G401 (cell line): ENCODE measurements at regions not wholly inside any gene's neighbourhood (a gene's known extent, or its start where the extent isn't known, plus 50 kb on each side); places are given as distances from the start of the nearest gene placed in this dataset.
A peak's percentile ranks its signal among the peaks of the same experiment; 100 is the strongest.

Source experiments
- DNase-seq: peaks from one replicate; pipeline ENCODE4 v3.0.0-alpha.2; 2015; ENCODE audit warnings: low spot score
- in situ Hi-C: cut with HindIII; loops from 2 replicates; pipeline ENCODE4 v1.10.0; 2016; ENCODE audit warnings: low sequenced_read_pairs, mixed read lengths

GRCh38 chr21:43282358-43283120, 113.7 kb downstream of the CRYAA start:
- in situ Hi-C loops, result no loop called here
- DNase-seq, result no peak

DNA sequence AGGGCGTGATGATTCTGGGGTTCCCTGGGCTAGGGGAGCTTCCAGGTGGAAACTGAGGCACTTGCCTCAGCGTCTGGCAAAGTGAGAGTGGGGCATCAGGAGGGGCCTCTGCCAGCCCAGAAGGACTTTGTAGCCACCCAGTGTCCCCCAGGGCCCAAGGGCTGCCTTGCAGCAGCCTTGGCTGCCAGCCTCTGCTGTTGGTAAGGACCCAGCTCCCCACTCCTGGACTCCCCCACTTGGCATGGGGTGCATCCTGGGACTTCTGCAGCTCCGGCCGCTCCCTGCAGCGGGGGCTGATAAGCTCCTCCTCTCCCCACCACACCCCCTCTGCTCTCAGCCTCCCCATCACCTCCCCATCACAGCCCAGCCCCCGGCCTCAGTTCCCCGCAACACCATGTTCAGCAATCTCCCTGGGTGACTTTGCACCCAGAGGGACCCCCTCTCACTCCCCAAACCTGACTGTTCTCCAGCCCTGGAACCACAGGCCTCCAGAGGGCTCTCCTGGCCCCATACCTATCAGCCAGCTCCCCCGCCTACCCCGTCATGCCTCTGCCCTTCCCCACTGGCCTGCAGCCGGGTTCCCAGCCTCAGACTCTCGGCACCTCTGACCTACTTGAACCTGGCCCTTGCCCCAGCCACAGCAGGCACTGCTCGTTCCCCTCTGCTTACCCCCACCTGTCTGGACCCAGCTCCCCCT, 113.0 kb downstream of the CRYAA start:
- in situ Hi-C loops, result no loop called here
- DNase-seq, result no peak

DNA sequence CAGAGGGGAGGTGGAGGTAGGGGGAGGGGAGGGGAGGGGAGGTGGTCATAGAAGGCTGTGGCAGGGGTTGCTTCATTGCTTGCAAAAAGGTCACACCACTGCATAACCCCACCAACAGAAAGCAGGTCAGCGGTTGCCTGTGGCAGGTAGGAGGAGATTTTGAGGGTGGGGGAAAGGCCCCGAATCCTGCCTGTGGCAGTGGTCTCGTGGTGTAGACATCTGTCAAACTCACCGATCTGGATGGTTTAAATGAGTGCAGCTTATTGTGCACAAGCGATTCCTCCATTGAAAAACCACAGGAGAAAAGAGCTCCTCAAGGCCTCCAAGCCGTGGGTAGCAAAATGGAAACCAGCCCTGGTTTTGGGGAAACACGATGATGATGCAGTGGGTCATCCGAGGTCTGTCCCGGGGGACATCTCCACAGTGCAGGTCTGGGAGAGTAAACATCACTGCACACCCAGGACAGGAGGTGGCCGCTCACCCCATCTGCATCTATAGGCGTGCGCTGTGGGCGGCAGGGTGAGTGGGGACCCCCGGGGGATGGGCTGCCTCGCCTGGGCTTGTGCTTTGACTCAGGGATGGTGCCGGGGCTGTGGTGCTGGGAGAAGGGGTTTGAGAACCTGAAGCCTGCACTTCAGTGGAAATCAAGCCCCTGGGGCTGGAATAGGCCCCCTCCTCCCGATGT, 112.3 kb downstream of the CRYAA start:
- DNase-seq, result no peak
- in situ Hi-C loops, result no loop called here

- in situ Hi-C loops, result no loop called here
- DNase-seq, result no peak
Measured at GRCh38 chr21:43279578-43279894, 110.7 kb downstream of the CRYAA start.

DNA sequence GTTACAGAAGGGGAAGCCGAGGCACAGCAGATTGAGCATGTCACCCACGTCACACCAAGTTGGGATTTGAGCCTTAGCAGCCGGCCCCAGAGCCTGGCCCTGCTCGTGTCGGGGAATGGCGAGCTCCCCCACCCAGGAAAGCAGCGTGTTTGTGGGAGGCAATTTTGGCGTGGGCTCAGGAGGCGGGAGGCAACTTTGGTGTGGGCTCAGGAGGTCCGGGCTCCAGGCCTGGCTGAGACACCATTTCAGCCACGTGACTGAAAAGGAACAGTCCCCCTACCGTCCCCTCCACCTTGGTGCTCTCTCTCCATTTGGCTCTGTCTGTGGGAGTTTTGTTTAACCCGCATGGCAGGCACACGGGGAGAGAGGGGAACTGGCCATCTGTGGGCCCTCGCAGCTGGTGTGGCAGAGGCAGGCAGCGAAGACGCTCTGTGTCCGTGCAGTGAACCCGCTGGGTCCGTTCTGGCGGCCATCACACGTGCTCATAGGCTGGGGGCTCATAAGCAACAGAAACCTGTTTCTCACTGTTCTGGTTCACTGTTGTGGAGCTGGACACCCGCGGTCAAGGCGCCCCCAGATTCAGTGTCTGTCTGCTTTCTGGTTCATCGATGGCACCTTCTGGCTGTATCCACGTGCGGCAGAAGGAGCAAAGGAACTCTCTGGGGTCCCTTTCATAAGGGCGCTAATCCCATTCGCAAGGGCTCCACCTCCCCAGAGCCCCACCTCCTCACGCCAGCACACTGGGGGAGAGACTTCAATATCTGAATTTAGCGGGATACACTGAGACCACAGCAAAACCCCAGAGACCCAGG, 110.2 kb downstream of the CRYAA start:
- no peak for DNase-seq
- in situ Hi-C loops, result no loop called here

- in situ Hi-C loops, result no loop called here
- DNase-seq, result no peak
Measured at GRCh38 chr21:43278359-43278758, 109.6 kb downstream of the CRYAA start.

- in situ Hi-C loops, result no loop called here
- DNase-seq, result peak; percentile 52
Measured at GRCh38 chr21:43277481-43278351, 108.9 kb downstream of the CRYAA start.

- no peak for DNase-seq
- in situ Hi-C loops, result no loop called here
Measured at GRCh38 chr21:43276811-43277210, 108.0 kb downstream of the CRYAA start.

DNA sequence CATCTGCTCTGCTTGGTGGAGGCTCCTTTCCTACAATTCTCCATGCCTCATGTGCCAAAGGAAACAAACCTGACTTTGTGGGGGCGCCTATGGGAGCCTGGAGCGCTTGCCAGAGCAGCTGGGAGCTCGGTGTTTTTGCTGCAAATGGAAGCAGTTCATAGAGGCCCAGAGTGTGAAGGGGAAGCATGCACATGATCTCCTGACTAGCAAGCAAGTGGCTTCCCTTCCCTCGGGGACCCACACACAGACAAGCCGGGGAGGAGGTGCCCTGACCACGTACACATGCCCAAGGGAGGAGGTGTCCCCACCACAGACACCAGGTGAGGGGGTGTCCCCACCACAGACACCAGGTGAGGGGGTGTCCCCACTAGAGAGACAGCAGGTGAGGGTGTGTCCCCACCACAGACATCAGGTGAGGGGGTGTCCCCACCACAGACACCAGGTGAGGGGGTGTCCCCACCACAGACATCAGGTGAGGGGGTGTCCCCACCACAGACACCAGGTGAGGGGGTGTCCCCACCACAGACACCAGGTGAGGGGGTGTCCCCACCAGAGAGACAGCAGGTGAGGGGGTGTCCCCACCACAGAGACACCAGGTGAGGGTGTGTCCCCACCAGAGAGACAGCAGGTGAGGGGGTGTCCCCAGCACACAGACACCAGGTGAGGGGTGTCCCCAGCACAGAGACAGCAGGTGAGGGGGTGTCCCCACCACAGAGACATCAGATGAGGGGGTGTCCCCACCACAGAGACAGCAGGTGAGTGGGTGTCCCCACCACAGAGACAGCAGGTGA, 106.8 kb downstream of the CRYAA start:
- DNase-seq, result no peak
- in situ Hi-C loops, result no loop called here

DNA sequence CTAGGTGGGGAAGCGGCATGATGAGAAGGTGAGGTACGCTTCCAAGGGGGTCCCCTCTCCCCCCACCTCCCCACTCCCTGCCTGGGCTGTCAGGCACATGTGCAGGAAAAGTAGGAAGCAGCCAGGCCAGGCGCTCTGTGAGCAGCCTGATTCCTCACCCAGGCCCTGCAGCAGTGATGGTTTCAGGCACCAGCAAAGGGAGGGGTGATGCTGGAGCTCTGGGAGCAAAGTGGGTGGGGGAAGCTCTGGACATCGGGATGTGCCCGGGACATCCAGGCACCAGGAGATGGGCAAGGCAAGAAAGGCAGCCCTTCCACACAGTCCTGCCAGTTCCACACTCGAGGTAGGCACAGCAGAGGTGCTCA, 106.1 kb downstream of the CRYAA start:
- no peak for DNase-seq

DNA sequence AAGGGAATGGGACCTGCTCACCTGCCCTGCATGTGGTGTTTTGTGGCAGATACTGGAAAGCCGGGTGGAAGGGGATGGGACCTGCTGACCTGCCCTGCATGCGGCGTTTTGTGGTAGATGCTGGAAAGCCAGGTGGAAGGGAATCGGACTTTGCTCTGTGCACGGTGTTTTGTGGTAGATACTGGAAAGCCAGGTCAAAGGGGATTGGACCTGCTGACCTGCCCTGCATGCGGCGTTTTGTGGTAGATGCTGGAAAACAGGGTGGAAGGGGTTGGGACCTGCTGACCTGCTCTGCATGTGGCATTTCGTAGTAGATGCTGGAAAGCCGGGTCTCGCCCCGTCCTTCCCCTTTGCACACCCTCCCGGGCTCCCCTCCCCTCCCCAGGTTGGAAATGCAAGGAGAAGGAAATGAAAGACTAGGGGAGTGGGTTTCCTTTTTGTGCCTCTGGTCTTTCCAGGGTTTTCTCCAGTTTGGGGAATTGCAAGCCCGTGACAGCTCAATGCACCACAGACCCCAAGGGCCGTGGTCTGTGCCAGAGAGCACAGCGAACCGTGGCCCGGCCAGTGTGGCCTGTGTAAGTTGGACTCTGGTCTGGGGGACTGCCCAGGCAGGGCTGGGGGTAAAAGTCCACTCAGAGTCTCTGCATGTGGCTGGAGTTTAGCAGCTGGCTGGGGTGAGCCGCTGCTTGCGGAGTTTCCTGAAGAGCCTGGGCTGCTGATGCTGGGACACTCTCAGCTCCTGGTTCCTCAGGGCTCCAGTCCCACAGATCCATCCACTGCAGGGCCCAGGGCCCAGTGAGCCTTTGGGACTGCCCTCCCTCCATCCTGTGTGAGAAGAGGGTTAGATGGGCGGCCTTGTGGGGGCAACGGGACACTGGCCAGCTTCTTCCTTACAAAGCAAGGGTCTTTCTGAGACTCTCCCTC, 105.5 kb downstream of the CRYAA start:
- in situ Hi-C loops, result no loop called here
- no peak for DNase-seq

More for the DNA sequence above, 106.1 kb downstream of the CRYAA start:
- in situ Hi-C loops, result no loop called here

DNA sequence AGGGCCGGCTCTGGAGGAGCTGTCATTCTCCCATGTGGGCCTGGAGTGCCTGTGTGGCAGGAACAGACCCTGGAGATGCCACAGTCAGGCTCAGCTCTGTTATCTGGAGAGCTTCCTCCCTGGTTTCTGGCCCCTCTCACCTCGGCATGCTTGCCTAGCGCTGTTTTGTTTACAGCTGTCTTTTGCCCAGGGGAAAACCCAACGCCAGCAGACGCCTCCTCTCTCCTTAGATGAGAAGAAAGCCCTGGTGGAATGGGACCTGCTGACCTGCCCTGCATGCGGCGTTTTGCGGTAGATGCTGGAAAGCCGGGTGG, 104.9 kb downstream of the CRYAA start:
- no peak for DNase-seq
- in situ Hi-C loops, result no loop called here

DNA sequence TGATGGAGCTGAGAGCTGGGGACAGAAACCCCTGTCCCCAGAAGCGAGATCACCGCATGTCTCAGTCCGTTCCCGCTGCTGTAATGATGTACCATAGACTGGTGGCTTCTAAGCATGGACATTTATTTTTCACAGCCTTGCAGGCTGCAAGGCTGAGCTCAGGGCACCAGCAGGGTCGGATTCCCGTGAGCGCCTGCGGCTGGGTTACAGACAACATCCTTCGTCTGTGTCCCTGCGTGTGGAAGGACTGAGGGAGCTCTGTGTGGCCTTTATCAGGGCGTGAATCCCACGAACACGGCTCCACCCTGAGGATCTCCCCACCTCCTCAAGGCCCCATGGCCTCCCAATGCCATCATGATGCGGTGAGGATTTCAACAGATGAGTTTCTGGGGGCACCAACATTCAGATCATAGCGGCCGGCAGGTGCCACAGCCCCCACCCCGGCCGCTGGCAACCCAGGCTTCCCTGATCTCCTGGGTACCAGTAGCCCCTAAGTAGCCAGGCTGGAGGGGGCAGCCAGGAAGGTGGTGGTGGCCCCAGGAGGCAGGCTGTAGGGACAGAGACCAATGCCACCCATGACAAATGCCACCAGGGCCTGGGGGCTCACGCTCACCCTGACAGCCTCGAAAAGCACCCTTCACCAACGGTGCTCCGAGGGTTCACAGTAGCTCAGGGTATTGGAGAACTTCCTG, 104.4 kb downstream of the CRYAA start:
- in situ Hi-C loops, result no loop called here
- no peak for DNase-seq

GRCh38 chr21:43272591-43272990, 103.8 kb downstream of the CRYAA start:
- in situ Hi-C loops, result no loop called here
- no peak for DNase-seq

DNA sequence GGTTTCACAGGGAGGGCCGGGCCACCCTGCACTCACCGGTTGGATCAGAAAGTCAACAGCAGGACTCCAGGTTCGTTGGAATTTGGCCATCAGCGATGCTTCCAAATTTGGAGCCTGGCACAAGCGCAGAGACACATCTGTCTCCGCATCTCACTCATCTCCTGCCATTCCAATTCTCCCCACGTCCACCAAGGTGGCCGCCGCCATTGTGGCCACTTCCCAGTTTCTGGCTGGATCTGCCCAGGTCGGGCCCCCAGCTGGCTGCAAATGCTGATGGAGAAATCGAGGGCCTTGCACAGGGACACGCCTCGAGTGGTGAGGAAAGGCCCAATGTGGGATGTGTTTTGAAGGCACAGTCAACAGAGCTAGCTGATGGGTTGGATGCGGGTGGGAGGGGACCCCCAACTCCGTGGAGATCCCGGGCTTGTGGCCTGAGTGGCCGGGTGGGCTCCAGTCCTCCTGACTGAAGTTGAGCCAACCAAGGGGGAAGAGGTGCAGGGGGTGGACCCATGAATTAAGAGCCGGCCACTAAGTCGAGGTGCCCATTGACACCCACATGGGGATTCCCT, 102.7 kb downstream of the CRYAA start:
- in situ Hi-C loops, result no loop called here
- no peak for DNase-seq

GRCh38 chr21:43270800-43271301, 102.0 kb downstream of the CRYAA start:
- no peak for DNase-seq
- in situ Hi-C loops, result no loop called here
